Lung (tissue), 11 donors: ENCODE measurements at regions not wholly inside any gene's neighbourhood (a gene's known extent, or its start where the extent isn't known, plus 50 kb on each side); places are given as distances from the start of the nearest gene placed in this dataset.

Source experiments
- ATAC-seq: fragments of 200-7000 bp; cut with Tn5 transposase; one replicate; pipeline ENCODE4 v1.9.1; 2020; ENCODE audit warnings: moderate number of reproducible peaks; ENCODE audit not compliant: insufficient read depth, low FRiP score
- DNase-seq, 3 donors: peaks; one replicate each; pipeline ENCODE4 v3.0.0-alpha.2; 2013 to 2017
- H3K27ac ChIP-seq, 2 donors: one replicate each; pipeline ENCODE4 v1.5.1; 2013; ENCODE audit warnings: mild to moderate bottlenecking in 2 of 2, moderate library complexity in 2 of 2, control low read depth in 1 of 2, inconsistent platforms in 1 of 2, low read depth in 1 of 2, low read length in 1 of 2
- H3K27me3 ChIP-seq, 3 donors: one replicate each; pipeline ENCODE4 v1.5.1; 2013; ENCODE audit warnings: low read length in 2 of 3; ENCODE audit not compliant: control insufficient read depth in 3 of 3, insufficient read depth in 3 of 3
- H3K36me3 ChIP-seq, 4 donors: one replicate each; pipeline ENCODE4 v1.5.1; 2013; ENCODE audit warnings: low read length in 4 of 4, mild to moderate bottlenecking in 1 of 4, moderate library complexity in 1 of 4; ENCODE audit not compliant: control insufficient read depth in 4 of 4, insufficient read depth in 4 of 4
- H3K4me1 ChIP-seq, 5 donors: one replicate each; pipeline ENCODE4 v1.5.1; 2013; ENCODE audit warnings: low read length in 5 of 5, mild to moderate bottlenecking in 2 of 5, moderate library complexity in 1 of 5; ENCODE audit not compliant: control insufficient read depth in 5 of 5, insufficient read depth in 5 of 5
- H3K4me3 ChIP-seq: one replicate; pipeline ENCODE4 v1.5.1; 2013; ENCODE audit warnings: mild to moderate bottlenecking, control low read depth, moderate library complexity
- H3K9ac ChIP-seq, 2 donors: one replicate each; pipeline ENCODE4 v1.5.1; 2013; ENCODE audit warnings: low read length in 2 of 2, control low read depth in 1 of 2; ENCODE audit not compliant: insufficient read depth in 1 of 2
- H3K9me3 ChIP-seq, 4 donors: one replicate each; pipeline ENCODE4 v1.5.1; 2013; ENCODE audit warnings: low read length in 3 of 4, mild to moderate bottlenecking in 1 of 4, moderate library complexity in 1 of 4; ENCODE audit not compliant: control insufficient read depth in 4 of 4, insufficient read depth in 3 of 4
- WGBS, 2 donors: extraction: QIAGEN DNeasy Blood & Tissue Kit; methylation state at CpG; one replicate each; pipeline ENCODE4 v1.1.7; 2013; 5-methylcytosine and 5-hydroxymethylcytosine counted together
- TF ChIP-seq, protein P1 (sequence below): IDR thresholded peaks from 2 replicates; pipeline ENCODE4 v1.5.1; 2012; ENCODE audit warnings: mild to moderate bottlenecking; ENCODE audit errors: control extremely low read depth, extremely low read depth
- donor health status: control.
- donor health status: control.
- donor health status: Bipolar disorder and iron deficiency.
- donor health status: healthy.
- donor health status: DM: yes; HTN: yes; CAD: no.

- H3K27me3 ChIP-seq: no peaks in the 10 kb centered on the region
- 59 to 76% methylated on average over 2 of the region's 2 CpGs for whole genome bisulfite sequencing, 2 donors
- H3K4me1 ChIP-seq: no peaks in the 10 kb centered on the region
- no peak overlapping the region for H3K9ac ChIP-seq
- H3K4me3 ChIP-seq: no peak overlapping the region
- H3K27ac ChIP-seq: no peak overlapping the region
- H3K36me3 ChIP-seq: no peaks in the 10 kb centered on the region
- DNase-seq (no peak), ATAC-seq (no peak)
- peaks cover 0 to 2% (median 0%) of the 10 kb centered on the region in 4 donors for H3K9me3 ChIP-seq
- TF ChIP-seq, protein P1, sequence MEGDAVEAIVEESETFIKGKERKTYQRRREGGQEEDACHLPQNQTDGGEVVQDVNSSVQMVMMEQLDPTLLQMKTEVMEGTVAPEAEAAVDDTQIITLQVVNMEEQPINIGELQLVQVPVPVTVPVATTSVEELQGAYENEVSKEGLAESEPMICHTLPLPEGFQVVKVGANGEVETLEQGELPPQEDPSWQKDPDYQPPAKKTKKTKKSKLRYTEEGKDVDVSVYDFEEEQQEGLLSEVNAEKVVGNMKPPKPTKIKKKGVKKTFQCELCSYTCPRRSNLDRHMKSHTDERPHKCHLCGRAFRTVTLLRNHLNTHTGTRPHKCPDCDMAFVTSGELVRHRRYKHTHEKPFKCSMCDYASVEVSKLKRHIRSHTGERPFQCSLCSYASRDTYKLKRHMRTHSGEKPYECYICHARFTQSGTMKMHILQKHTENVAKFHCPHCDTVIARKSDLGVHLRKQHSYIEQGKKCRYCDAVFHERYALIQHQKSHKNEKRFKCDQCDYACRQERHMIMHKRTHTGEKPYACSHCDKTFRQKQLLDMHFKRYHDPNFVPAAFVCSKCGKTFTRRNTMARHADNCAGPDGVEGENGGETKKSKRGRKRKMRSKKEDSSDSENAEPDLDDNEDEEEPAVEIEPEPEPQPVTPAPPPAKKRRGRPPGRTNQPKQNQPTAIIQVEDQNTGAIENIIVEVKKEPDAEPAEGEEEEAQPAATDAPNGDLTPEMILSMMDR: no peak
Observed at GRCh38 chr7:52684388-52684787, 351.0 kb upstream of the POM121L12 start.

- Histone ChIP-seq H3K4me3 (no peak overlapping the region), H3K9me3 (peaks cover 0 to 2% (median 0%) of the 10 kb centered on the region in 4 donors), H3K9ac (no peak overlapping the region), H3K36me3 (no peaks in the 10 kb centered on the region), H3K4me1 (no peaks in the 10 kb centered on the region), H3K27me3 (no peaks in the 10 kb centered on the region), H3K27ac (no peak overlapping the region)
- TF ChIP-seq, protein P1: no peak
- DNase-seq: no peak
- no peak for ATAC-seq
- WGBS, 2 donors: 67 to 76% methylated on average over 3 of the region's 3 CpGs
Observed at GRCh38 chr7:52682993-52683392, 352.4 kb upstream of the POM121L12 start.

DNA sequence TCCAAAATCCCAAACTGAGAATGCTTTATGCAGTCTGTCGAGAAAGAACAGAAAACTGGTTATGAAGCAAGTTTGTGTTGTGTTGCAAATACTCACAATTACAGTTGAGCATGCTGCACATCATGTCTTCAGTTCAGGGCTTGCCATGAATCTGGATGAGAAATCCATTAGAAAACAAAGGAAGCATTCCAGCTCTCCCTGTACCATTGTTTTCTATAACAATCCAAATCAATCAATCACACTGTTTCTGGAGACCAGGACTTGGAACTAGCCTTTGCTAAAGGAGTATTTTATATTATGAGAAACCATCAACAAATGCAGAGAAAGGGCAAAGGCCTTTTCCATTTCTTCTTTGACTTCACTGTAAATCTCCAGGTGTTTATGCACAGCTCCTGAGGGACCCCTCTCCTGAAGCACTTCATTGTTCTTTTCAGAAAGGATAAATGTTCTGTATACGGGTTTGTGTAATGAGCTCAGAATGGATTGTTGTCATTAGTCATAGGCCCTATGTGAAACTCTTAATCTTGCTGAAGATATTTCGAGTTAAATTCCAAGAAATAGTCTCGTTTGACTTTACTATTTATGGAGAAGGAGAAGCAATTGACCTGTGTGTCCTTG is 364.7 kb upstream of the POM121L12 start:
- no peak for DNase-seq
- WGBS, 2 donors: 45 to 57% methylated on average over 4 of the region's 4 CpGs
- TF ChIP-seq, protein P1: no peak
- Histone ChIP-seq H3K9me3 (peaks cover 0 to 2% (median 0%) of the 10 kb centered on the region in 4 donors), H3K36me3 (no peaks in the 10 kb centered on the region), H3K27ac (no peak overlapping the region), H3K4me3 (no peak overlapping the region), H3K9ac (no peak overlapping the region), H3K4me1 (no peaks in the 10 kb centered on the region), H3K27me3 (no peaks in the 10 kb centered on the region)
- ATAC-seq: no peak

- TF ChIP-seq, protein P1: no peak
- no peak for ATAC-seq
- no peak for DNase-seq
- H3K9ac ChIP-seq: no peak overlapping the region
- peaks cover 0 to 2% (median 0%) of the 10 kb centered on the region in 4 donors for H3K9me3 ChIP-seq
- no peaks in the 10 kb centered on the region for H3K27me3 ChIP-seq
- H3K36me3 ChIP-seq: no peaks in the 10 kb centered on the region
- WGBS, 2 donors: 93 to 97% methylated on average over 20 to 21 of the region's 21 CpGs
- no peak overlapping the region for H3K4me3 ChIP-seq
- H3K27ac ChIP-seq: no peak overlapping the region
- no peaks in the 10 kb centered on the region for H3K4me1 ChIP-seq
Observed at GRCh38 chr7:52669031-52669430, 366.4 kb upstream of the POM121L12 start.
